Endometrium (tissue), 2 donors: ENCODE measurements at regions not wholly inside any gene's neighbourhood (a gene's known extent, or its start where the extent isn't known, plus 50 kb on each side); places are given as distances from the start of the nearest gene placed in this dataset.

ENCODE experiments used
- FAIRE-seq: peaks from 2 replicates; lab custom pipeline; 2012; peaks lifted over from hg19 to GRCh38; lab: Jason Lieb, UNC
- donor health status: control.
- donor health status: control.

DNA sequence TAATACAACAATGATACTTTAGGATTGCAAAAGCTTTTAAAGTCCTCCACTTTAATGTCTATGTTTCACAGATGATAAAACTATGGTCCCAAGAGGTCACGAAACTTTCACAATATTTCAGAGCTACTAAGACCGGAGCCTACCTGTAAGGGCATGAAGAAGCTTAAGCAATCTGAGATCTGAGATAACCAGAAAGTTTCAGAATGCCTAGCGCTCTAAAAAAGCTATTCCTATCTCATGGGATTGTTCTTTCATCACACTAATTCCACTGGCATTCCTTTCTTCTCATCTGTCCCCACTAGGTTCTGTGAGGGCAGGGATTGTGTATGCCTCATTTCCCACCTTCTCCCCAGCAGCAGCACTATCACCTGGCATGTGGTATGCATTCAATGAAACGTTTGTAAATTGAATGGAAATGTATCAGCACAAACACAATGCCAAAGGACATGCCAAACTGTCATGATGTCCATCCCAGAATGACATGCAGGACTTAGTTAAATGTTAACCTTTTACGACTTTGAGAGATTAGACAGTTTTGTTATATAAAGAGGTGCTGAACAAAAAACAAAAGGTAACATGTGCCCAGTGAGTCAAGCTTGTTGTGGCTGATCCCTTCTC is 104.7 kb upstream of the NR2F2 start:
- no peak for FAIRE-seq

DNA sequence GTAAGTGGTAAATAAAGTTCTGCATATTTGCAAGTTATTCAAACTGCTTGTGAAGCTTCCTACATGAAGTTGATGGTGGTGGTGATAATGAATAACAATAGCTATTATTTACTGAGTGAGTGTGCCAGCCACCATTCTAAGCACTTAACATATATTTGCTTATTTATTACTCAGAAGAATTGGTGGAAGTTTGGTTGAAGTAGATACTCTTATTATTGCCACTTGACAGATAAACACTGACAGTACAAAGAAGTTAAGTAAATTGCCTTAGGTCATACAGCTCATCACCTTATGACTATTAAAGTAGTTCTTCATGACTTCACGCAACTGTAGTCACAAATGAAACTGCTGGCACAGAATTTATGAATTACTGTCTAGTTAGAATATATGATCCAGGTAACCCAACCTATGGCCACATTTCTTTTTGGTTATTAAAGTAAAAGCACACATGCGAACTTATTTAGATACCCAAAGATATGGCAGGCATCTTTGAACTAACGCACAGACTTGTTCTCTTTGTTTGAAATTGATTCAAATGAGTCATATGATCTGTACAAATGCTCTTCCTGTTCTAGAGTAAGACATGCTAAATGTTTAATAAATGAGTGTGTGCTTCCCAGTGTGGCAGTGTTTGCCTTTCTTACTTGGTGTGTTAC is 99.8 kb upstream of the NR2F2 start:
- FAIRE-seq, result no peak

DNA sequence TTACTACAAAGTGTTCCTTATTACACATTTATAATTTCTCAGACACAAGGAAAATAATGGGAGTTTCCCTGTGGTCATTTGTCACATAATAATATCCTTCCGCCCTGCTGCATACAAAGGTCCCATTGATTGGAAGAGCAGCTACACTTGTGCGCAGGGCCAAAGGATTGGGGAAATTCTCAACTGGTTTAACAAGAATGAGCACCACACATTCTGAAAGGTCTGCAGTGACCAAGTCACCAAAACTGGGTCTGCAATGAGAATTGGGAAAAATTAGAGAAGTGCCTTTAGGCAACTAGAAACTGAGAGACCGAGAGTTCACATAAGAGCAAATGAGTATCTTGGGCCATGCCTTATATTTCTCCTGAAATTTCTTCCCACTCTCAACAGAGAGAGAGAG is 98.2 kb upstream of the NR2F2 start:
- no peak for FAIRE-seq

DNA sequence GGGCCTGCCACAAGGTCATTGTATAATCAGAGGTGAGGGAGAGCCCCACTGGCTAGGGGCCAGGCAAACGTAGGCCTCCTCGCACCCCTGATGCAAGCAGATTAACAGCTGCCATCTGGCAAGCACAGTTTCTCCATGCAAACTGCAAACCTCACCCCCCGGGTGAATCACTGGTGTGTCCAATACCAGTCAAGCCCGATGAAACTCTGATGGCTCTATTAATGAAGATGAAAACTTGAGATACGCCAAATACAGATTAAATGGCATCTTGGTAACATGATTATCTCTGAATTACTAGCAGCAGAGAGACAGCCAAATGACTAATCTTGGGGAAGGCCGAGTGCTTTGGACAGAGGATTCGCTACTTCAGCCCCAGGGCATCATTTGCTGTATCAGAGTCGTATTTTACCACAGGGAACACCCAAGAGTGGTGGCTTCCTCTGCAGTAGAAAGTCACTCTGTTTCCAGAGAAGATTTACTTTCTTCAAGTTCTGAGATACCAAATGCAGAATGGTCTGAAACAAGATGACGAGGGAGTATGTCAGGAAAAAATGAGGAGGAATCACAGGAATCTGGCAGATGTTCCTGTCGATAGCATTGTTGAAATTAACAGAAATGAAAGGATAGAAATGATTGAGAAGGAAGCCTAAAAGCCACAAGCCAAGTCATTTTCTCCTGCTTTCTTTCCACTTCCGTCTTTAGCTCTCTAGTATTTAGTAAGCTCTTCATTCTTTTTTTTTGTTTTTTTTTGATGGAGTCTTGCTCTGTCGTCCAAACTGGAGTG is 96.2 kb upstream of the NR2F2 start:
- FAIRE-seq, result no peak

DNA sequence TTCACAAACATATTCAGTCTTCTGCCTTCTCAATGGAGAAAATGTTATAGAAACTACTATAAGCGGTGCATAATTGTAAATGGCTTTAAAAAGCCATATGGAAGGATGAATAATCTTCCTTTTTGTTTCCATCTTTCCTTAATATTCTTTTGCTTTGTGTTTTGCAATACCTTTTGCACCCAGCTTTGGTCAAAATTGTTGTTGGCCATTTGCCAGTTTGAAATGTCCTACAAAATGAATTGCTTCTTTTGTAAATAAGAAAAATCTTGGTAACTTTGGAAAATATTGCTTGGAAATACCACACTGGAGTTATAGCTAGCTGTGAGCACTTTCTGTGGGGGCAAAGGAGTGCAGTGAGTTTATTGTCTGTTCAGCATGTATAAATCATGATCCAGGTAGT is 93.5 kb upstream of the NR2F2 start:
- FAIRE-seq, result no peak

DNA sequence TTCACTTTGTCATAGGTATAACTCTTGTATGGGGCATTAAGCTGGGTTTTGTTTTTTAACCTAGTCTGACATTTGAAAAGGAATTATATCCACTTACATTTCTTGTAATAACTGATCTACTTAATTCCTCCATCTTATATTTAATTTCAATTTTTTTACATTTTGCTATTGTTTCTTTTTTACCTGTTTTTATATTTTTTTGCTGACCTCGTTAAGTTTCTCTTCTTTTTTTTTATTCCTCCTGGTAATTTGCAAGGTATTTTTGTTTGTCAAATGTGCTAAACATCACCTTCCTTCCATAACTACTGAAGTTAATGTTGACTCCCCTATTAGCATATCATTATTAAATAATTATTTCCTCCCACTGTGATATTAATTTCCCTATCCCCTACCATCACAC is 87.7 kb upstream of the NR2F2 start:
- FAIRE-seq, result no peak

DNA sequence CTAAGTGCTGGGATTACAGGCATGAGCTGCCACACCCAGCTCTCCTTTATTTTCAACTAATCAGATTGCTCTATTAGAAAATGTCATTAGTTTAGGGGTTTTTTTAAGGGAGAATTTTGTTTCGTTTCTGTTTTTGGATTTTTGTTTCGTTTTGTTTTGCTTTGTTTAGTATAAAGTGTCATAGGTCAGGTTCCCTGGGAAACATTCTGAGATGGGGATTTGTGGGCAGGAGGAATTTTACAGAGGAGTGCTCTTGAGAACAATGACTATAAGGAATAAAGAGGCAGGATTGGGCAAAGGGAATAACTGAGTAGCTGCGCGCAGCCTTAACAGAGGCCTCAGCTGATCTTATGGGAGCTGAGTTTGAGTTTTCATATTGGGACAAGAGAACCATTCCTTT is 86.8 kb upstream of the NR2F2 start:
- FAIRE-seq, result no peak

DNA sequence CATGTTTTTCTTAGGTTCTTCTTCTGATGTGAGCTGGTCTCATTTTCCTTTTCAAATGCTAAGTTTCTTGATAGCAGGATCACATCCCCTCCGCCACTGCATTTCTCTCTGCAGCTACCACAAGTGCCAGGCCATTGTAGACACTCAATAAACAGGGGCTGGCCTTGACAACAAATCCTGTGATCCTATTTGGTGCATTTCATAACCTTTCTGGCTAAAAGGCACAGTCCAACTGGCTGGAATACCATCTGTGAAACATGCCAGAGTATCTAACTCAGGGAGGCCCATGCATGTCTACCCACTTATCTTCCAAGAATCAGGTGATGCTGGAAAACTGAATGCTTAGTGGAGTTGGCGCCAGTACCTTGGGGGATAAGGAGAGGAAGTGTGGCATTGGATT is 85.2 kb upstream of the NR2F2 start:
- no peak for FAIRE-seq

DNA sequence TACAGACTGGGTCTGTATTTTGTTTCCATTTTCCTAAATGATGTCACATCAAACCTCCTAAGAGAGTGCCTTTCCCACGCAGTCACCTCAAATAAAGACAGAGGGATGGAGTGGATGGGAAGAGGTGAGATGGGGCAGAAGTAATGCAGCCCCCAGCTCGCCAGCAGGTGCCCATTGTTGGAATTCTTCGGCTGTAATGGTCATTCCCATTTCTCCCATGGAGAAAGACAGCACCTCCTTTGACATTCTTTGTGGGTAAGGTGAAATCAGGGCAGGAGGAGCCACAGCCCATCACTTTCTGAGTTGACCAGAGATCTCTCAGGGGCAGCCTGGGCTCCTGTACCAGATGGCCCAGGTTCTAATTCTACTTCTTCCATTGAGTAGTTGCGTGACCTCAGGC is 84.4 kb upstream of the NR2F2 start:
- no peak for FAIRE-seq

DNA sequence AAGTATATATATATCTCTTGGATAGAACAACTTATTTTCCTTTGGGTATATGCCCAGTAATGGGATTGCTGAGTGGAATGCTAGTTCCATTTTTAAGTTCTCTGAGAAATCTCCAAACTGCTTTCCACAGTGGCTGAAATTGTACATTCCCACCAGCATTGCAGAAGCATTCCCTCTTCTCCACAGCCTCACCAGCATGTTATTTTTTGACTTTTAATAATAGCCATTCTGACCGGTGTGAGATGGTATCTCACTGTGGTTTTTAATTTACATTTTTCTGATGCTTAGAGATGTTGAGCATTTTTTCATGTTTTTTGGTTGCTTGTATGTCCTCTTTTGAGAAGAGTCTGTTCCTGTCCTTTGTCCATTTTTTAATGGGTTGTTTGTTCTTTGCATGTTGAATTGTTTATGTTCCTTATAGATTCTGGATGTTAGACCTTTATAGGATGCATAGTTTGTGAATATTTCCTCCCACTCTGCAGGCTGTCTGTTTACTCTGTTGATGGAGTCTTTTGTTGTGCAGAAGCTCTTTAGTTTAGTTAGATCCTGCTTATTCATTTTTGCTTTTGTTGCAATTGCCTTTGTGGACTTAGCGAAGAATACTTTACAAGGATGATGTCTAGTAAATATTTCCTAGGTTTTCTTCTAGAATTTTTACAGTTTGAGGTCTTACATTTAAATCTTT is 82.7 kb upstream of the NR2F2 start:
- no peak for FAIRE-seq

DNA sequence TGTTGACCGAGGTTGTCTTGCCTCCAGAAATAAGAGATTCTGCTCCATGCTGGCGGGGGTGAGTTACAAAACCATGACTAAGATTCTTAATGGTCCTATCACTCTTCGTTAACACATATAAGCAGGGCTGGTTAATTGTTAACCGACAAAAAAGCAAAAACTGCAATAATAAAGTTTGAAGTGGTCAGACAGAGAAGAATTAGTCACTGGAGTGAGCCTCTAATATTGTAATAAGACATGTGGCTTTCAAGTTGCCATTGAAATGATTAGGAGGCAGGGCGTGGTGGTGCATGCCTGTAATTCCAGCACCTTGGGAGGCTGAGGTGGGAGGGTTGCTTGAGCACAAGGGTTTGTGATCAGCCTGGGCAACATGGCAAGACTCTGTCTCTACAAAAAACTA is 78.4 kb upstream of the NR2F2 start:
- no peak for FAIRE-seq

DNA sequence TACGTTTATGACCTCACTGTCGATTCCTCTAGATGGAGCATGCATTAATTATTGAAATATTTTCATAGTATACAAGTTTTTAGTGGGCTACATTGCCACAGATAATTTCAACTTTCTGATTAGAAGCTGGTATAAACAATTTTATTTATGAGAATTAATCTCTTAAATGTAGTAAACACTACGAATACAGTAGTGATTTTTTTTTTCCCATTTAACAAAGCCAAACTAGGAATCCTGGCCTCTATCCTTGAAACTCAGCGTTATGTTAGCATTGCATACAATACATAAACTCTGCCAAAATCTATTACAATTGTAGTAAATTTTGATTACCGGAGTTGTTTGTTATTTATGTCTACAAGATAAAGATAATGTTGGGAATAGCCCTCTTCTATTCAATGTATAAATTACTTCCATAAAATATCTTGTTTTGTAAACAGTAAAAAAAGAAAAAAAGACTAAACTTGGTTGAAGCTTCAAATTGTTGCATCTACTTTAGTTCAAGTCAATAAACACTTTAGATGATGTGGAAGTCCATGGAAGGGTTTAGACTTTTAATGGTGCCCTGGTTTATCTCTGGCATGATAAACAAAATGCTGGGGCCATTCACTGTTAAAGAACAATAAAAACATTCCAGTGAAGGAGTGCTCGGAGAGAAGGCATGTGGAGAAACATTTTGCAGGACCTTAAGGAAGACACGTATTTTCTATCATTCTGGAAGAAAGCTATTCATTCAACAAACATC is 77.3 kb upstream of the NR2F2 start:
- FAIRE-seq, result peak; percentile 72

DNA sequence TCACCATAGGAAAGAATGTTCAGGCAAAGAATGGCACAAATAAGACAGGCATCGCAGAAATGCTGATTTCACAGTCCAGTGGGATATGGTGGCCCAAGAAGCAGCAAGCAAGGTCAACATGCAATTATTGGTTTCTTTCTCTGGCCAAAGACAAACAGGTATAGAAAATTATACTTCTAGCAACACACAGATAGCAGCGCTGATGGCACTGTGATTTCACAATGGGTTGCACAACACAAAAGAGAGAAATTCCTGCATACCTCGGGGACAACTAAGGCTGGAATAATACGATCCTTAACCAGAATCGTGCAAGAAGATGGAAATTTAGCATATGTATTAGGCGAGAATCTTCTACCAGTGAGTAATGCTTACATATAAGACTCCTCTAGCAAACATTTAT is 76.3 kb upstream of the NR2F2 start:
- FAIRE-seq, result no peak

DNA sequence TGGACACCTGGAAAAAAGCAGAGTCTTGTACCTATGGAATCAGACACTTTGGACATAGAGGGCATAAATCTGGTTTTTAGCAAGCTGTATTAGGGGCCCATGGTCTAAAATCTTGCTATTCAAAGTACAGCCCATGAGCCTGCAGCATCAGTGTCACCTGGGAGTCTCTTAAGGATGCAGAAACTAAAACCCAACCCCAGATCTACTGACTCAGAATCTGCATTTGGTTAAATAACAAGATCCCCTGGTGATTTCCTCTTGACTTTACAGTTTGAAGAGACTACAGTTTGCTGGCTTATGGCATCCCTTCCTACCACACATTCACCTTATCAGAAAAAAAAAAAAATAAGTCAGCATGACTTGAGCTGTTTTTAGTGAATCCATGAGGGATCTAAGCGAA is 74.9 kb upstream of the NR2F2 start:
- FAIRE-seq, result no peak

DNA sequence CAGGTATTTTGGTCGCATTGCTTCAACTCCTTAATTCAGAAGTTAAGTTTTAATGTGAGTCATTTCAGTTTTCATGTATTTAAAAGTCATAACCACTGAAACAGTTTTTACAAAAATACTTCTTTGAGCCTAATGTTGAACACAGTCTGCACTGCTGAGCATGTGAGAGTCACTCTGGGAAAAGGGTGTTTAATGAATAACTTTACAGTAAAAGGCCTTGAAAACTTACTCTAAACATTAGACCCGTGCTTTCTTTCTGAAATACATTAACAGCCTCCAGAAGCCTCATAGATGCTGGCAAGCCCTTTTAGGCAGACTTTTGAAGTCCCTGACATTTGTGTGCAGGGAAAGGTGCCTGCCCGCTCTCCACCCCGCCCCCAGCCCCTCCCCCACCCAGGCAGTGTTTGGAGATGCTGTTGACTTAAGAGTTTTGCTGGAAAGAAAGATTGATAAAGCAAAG is 68.9 kb upstream of the NR2F2 start:
- FAIRE-seq, result no peak

DNA sequence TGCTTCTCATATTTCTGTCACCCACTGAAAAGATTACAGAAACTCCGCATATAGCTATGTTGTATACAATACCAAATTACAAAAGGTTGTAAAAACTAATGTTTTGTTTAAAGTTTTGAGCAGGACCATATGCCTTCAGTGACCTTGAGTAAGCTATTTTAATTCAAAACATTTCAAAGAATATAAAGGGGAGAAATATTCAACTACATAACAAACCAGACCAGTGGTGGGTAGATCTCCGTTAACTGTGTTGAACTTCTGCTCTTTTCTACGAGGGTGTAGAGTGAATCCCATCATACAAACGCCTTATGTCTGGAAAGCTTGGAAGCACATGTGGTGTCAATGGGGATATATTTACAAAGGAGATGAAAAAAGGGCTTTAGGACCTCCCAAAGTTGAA is 68.4 kb upstream of the NR2F2 start:
- FAIRE-seq, result peak; percentile 97

DNA sequence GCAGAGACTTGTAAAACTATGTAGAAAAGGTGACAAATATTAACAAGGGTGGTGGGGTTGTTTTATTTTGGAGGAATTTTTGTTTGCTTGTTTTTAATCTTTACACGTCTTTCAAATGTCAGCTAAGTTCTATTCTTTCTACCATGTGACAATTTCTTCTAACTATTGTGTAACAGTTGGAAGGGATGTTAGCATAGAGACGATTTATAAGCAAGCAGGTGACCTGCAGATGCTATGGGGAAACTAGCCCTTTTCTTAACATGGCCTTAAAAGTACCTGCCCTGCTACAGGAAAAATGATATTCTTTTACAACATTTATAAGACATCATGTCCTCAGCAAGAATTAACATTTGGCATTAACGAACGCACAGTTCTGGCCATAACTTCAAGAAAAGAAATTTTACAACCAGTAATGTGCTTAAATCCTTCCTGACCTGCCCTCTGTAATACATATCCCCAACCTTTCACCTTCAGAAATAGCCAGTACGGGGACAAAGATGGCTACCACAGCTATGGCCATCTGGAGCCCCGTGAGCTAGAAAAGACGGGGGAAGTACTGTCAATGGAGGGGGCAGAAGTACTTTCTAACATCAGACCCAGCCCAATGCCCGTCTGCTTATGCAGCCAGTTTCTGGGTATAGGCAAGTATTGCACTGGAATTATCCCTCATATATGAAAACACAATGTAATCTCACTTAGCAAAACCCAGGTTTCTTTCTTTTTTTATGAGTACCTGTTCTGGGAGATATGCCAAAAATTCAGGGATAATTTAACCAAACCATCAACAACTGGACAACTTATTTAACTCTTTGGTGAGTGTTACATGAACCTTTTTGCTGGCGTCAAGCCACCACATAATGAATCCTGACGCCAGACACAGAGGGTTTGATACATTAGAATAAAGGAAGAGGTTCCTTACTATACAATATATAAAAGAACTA is 67.7 kb upstream of the NR2F2 start:
- no peak for FAIRE-seq

DNA sequence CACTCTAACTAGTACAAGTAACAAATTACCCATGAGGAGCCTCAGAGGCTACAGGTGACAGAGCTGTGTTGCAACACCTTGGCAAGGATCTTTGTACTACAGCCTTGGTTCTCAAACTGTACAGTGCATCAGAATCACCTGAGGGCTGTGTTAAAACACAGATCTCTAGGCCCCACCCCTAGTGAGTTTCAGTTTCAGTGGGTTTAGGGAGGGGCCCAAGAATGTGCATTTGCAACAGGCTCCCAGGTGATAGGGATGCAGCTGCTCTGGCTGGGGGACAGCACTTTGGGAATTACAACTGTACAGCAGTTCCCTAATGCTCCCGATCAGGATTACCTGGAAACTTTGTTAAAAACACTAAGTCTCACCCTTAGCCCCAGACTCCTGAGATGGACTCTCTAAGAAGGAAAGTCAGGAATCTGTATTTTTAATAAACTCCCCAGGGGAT is 66.1 kb upstream of the NR2F2 start:
- FAIRE-seq, result no peak

DNA sequence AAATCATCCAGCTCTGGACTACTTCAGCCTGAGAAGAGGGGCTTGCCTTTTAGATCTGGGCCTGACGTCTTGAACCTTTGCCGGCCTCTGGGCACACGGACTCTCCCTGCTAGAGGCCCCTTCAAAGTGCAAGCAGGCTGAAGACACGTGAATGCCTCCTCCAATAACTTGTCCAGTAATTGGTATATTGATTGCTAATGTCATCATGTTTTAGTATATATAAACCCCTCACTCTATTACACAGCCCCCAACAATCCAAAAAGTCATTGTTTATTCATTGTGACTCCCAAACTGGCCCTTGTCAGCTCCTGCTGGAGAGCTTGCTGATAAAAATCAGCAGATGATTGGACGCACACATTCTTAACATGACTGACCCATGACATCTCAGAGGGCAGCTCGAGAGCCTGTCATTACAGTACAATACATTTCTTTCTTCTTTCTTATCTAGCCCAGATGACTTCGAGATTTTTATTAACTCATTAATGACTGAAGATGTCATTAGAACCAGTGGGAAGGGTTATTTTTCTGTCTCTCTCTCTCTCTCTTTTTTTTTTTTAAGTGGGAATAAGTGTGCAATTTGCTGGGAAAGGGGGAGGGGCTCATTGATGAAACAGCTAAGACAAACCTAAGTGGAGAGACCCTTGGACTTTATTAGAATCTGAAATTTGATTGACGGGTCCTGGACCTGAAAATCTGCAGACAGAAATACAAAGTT is 65.5 kb upstream of the NR2F2 start:
- no peak for FAIRE-seq

DNA sequence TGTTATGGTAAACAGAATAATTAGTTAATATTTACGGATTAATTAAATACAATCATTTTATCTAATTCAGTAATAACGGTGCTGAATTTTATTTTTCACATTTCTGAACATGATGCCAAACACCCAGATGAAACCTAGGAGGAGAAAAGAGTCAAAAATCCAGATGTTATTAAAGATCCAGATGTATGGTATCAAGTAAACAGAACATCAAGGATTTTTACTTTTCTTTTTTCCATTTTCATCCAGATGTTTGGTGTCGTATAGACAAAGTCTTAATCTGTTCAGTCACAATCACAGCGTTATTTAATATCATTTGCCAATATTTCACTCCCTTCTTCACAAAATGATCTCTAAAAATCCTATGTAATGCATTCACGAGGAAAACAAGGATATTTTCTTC is 64.0 kb upstream of the NR2F2 start:
- FAIRE-seq, result no peak
